ENCODE measurements at regions not wholly inside any gene's neighbourhood (a gene's known extent, or its start where the extent isn't known, plus 50 kb on each side); places are given as distances from the start of the nearest gene placed in this dataset.
"Not testable (repeated sequence)": the region's sequence is repeated elsewhere in the genome, so short reads cannot be mapped to it uniquely, and the experiment has no call there.

- DNase-seq, result no peak
These were observed 216.8 kb upstream of the RPS23 start for GRCh38 chr5:82494942-82495341.

GRCh38 chr5:82493221-82493620 lies 215.1 kb upstream of the RPS23 start:
- no peak for DNase-seq

GRCh38 chr5:82491397-82491796 lies 213.2 kb upstream of the RPS23 start:
- DNase-seq, result no peak

GRCh38 chr5:82489683-82490082 lies 211.5 kb upstream of the RPS23 start:
- no peak for DNase-seq

- no peak for DNase-seq
These were observed 209.0 kb upstream of the RPS23 start for GRCh38 chr5:82487131-82487530.

GRCh38 chr5:82480331-82480730 lies 202.2 kb upstream of the RPS23 start:
- DNase-seq, result no peak

GRCh38 chr5:82476155-82476554 lies 198.0 kb upstream of the RPS23 start:
- DNase-seq, result no peak

GRCh38 chr5:82473262-82473661 lies 195.1 kb upstream of the RPS23 start:
- DNase-seq, result no peak

- no peak for DNase-seq
These were observed 192.2 kb upstream of the RPS23 start for GRCh38 chr5:82470185-82470994.

- DNase-seq, result peak; percentile 54 to 90 (median 80)
These were observed 188.9 kb upstream of the RPS23 start for GRCh38 chr5:82466986-82467561.

GRCh38 chr5:82465235-82465634 lies 187.1 kb upstream of the RPS23 start:
- no peak for DNase-seq

GRCh38 chr5:82459626-82460025 lies 181.5 kb upstream of the RPS23 start:
- DNase-seq, result no peak

GRCh38 chr5:82455317-82455716 lies 177.2 kb upstream of the RPS23 start:
- not testable (repeated sequence) for DNase-seq

- DNase-seq, result no peak
These were observed 170.2 kb upstream of the RPS23 start for GRCh38 chr5:82448374-82448773.

- peak in 1 of 3 donors; percentile 35 for DNase-seq
These were observed 169.8 kb upstream of the RPS23 start for GRCh38 chr5:82447913-82448312.

- peak in 1 of 3 donors; percentile 84 for DNase-seq
These were observed 168.7 kb upstream of the RPS23 start for GRCh38 chr5:82446809-82447208.

GRCh38 chr5:82445726-82446335 lies 167.7 kb upstream of the RPS23 start:
- DNase-seq, result peak in 1 of 3 donors; percentile 65

- peak in 2 of 3 donors; percentile 54 to 83 for DNase-seq
These were observed 161.7 kb upstream of the RPS23 start for GRCh38 chr5:82439750-82440445.

GRCh38 chr5:82437565-82437964 lies 159.4 kb upstream of the RPS23 start:
- DNase-seq, result not testable (repeated sequence)

- no peak for DNase-seq
These were observed 158.1 kb upstream of the RPS23 start for GRCh38 chr5:82436291-82436690.

GRCh38 chr5:82434696-82435660 lies 156.8 kb upstream of the RPS23 start:
- not testable (repeated sequence) for DNase-seq
